GM23248 (cell line): ENCODE measurements at regions not wholly inside any gene's neighbourhood (a gene's known extent, or its start where the extent isn't known, plus 50 kb on each side); places are given as distances from the start of the nearest gene placed in this dataset.

ENCODE experiments used
- EZH2 ChIP-seq: fragments of 200-600 bp; sonication (generic); IDR thresholded peaks from 2 replicates; pipeline ENCODE4 v1.6.1; 2018; ENCODE audit warnings: antibody characterized with exemption, mild to moderate bottlenecking; ENCODE audit not compliant: insufficient read depth, poor library complexity, severe bottlenecking
- EZH2phosphoT487 ChIP-seq: fragments of 200-600 bp; sonication (generic); IDR thresholded peaks from 2 replicates; pipeline ENCODE4 v1.6.1; 2018; ENCODE audit warnings: antibody characterized with exemption, moderate library complexity, mild to moderate bottlenecking, low read depth; ENCODE audit not compliant: insufficient read depth

DNA sequence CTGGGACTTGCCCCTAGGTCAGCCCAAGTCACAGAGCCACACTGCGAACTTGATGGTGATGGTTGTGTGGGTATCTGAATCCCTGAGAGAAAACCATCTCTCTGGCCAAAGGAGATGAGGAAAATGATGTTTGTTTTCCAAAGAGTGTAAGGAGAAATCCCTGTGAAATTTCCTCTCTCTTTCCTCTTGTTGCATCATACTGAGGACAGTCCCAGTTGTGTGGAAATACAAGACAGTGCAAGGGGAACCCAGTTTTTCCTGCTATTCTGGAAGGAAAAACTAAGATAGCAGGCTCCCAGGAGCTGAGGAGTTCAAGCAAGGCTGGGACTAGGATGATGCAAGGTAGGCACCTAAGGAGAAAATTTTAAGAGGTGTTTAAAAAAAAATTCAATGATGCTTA is 86.8 kb upstream of the TOM1L1 start:
- no peak for TF ChIP-seq EZH2phosphoT487
- no peak for TF ChIP-seq EZH2
